ENCODE measurements at regions not wholly inside any gene's neighbourhood (a gene's known extent, or its start where the extent isn't known, plus 50 kb on each side); places are given as distances from the start of the nearest gene placed in this dataset.

DNA sequence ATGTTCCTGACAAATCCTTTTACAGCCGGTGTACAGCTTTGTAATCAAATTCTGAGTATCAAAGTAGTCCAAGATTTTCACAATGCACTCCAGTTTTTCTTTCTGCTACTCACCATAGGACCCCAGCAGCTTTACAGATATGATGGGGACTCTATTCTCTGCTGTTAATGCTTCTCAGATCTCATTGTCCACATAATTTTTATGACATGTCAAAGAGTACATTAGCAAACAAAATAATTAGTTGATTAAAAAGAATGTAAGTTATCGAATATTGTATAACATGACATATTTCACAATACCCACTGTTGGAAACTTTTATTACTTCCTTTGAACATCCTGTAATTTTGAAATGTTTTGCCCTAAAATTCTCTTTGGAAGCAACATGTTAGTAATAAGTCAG lies 81.4 kb upstream of the KIAA1217 start:
- no peak overlapping the region for H4K91ac ChIP-seq (ENCODE audit: low read depth, low read length)
- H3K9me3 ChIP-seq (ENCODE audit: insufficient read depth, low read depth, low read length): no peaks in the 10 kb centered on the region
- no peaks in the 10 kb centered on the region for H3K79me1 ChIP-seq (ENCODE audit: low read length)
- H4K12ac ChIP-seq (ENCODE audit: low read depth, low read length): no peak overlapping the region
- H3K79me2 ChIP-seq (ENCODE audit: control insufficient read depth, insufficient read depth, low read length, poor library complexity): no peaks in the 10 kb centered on the region
- no peak overlapping the region for H3K14ac ChIP-seq (ENCODE audit: low read length)
- no peak overlapping the region for H2BK5ac ChIP-seq (ENCODE audit: low read depth, low read length, poor library complexity)
- no peak overlapping the region for H3K4me2 ChIP-seq (ENCODE audit: low read length)
- no peak overlapping the region for H3K4me3 ChIP-seq (ENCODE audit: low read depth, low read length)
- no peak overlapping the region for H2BK120ac ChIP-seq (ENCODE audit: insufficient read depth, low read length, poor library complexity)
- no peak for DNase-seq
- H3K36me3 ChIP-seq (ENCODE audit: control insufficient read depth in 1 of 2, insufficient read depth in 2 of 2, low read length in 2 of 2): no peaks in the 10 kb centered on the region
- H3K4me1 ChIP-seq (ENCODE audit: control insufficient read depth in 1 of 2, insufficient read depth in 2 of 2, low read length in 2 of 2): no peaks in the 10 kb centered on the region
- no peak overlapping the region for H3K27ac ChIP-seq (ENCODE audit: low read depth, low read length)
- no peak overlapping the region for H3K4ac ChIP-seq (ENCODE audit: low read depth, low read length)
- no peak overlapping the region for H4K8ac ChIP-seq (ENCODE audit: low read depth, low read length)
- H3K18ac ChIP-seq (ENCODE audit: low read length): no peak overlapping the region
- no peak overlapping the region for H3K9ac ChIP-seq (ENCODE audit: low read length)
- no peak overlapping the region for H3K23ac ChIP-seq (ENCODE audit: low read length)
- H3K27me3 ChIP-seq (ENCODE audit: insufficient read depth, low read length): no peaks in the 10 kb centered on the region
- no peak overlapping the region for H2AFZ ChIP-seq (ENCODE audit: insufficient read depth, low read length, poor library complexity)
- H2BK12ac ChIP-seq (ENCODE audit: low read length): no peak overlapping the region
- H2AK5ac ChIP-seq (ENCODE audit: low read length): no peak overlapping the region
- no CpG with 5 or more reads among the region's 2 CpGs for WGBS (ENCODE audit: extremely low coverage, insufficient coverage, insufficient read length)

GRCh38 chr10:24128066-24128730 lies 80.7 kb upstream of the KIAA1217 start:
- no peaks in the 10 kb centered on the region for H3K4me1 ChIP-seq (ENCODE audit: control insufficient read depth in 1 of 2, insufficient read depth in 2 of 2, low read length in 2 of 2)
- H3K23ac ChIP-seq (ENCODE audit: low read length): no peak overlapping the region
- H3K9ac ChIP-seq (ENCODE audit: low read length): no peak overlapping the region
- H3K79me2 ChIP-seq (ENCODE audit: control insufficient read depth, insufficient read depth, low read length, poor library complexity): no peaks in the 10 kb centered on the region
- H2BK12ac ChIP-seq (ENCODE audit: low read length): no peak overlapping the region
- H2AFZ ChIP-seq (ENCODE audit: insufficient read depth, low read length, poor library complexity): no peak overlapping the region
- H4K12ac ChIP-seq (ENCODE audit: low read depth, low read length): no peak overlapping the region
- no peak overlapping the region for H4K8ac ChIP-seq (ENCODE audit: low read depth, low read length)
- no peak overlapping the region for H3K14ac ChIP-seq (ENCODE audit: low read length)
- H3K36me3 ChIP-seq (ENCODE audit: control insufficient read depth in 1 of 2, insufficient read depth in 2 of 2, low read length in 2 of 2): no peaks in the 10 kb centered on the region
- H3K4me2 ChIP-seq (ENCODE audit: low read length): no peak overlapping the region
- H2BK120ac ChIP-seq (ENCODE audit: insufficient read depth, low read length, poor library complexity): no peak overlapping the region
- no peak overlapping the region for H3K4ac ChIP-seq (ENCODE audit: low read depth, low read length)
- no peak overlapping the region for H2BK5ac ChIP-seq (ENCODE audit: low read depth, low read length, poor library complexity)
- H3K4me3 ChIP-seq (ENCODE audit: low read depth, low read length): no peak overlapping the region
- no peaks in the 10 kb centered on the region for H3K27me3 ChIP-seq (ENCODE audit: insufficient read depth, low read length)
- no peak overlapping the region for H3K27ac ChIP-seq (ENCODE audit: low read depth, low read length)
- no peak overlapping the region for H3K18ac ChIP-seq (ENCODE audit: low read length)
- no peaks in the 10 kb centered on the region for H3K9me3 ChIP-seq (ENCODE audit: insufficient read depth, low read depth, low read length)
- H3K79me1 ChIP-seq (ENCODE audit: low read length): no peaks in the 10 kb centered on the region
- no peak overlapping the region for H4K91ac ChIP-seq (ENCODE audit: low read depth, low read length)
- H2AK5ac ChIP-seq (ENCODE audit: low read length): no peak overlapping the region
- DNase-seq: no peak
- whole genome bisulfite sequencing (ENCODE audit: extremely low coverage, insufficient coverage, insufficient read length): no CpG with 5 or more reads among the region's 9 CpGs

GRCh38 chr10:24132741-24133140 lies 76.2 kb upstream of the KIAA1217 start:
- Histone ChIP-seq H3K4me1 (ENCODE audit: control insufficient read depth in 1 of 2, insufficient read depth in 2 of 2, low read length in 2 of 2) (no peaks in the 10 kb centered on the region), H3K4ac (ENCODE audit: low read depth, low read length) (no peak overlapping the region), H2AFZ (ENCODE audit: insufficient read depth, low read length, poor library complexity) (no peak overlapping the region), H3K79me2 (ENCODE audit: control insufficient read depth, insufficient read depth, low read length, poor library complexity) (no peaks in the 10 kb centered on the region), H3K4me3 (ENCODE audit: low read depth, low read length) (no peak overlapping the region), H4K12ac (ENCODE audit: low read depth, low read length) (no peak overlapping the region), H3K18ac (ENCODE audit: low read length) (no peak overlapping the region), H4K91ac (ENCODE audit: low read depth, low read length) (no peak overlapping the region), H2BK120ac (ENCODE audit: insufficient read depth, low read length, poor library complexity) (no peak overlapping the region), H3K27ac (ENCODE audit: low read depth, low read length) (no peak overlapping the region), H2BK5ac (ENCODE audit: low read depth, low read length, poor library complexity) (no peak overlapping the region), H3K9ac (ENCODE audit: low read length) (no peak overlapping the region), H3K79me1 (ENCODE audit: low read length) (no peaks in the 10 kb centered on the region), H2BK12ac (ENCODE audit: low read length) (no peak overlapping the region), H4K8ac (ENCODE audit: low read depth, low read length) (no peak overlapping the region), H3K14ac (ENCODE audit: low read length) (no peak overlapping the region), H3K27me3 (ENCODE audit: insufficient read depth, low read length) (no peaks in the 10 kb centered on the region), H3K36me3 (ENCODE audit: control insufficient read depth in 1 of 2, insufficient read depth in 2 of 2, low read length in 2 of 2) (no peaks in the 10 kb centered on the region), H3K9me3 (ENCODE audit: insufficient read depth, low read depth, low read length) (no peaks in the 10 kb centered on the region), H3K4me2 (ENCODE audit: low read length) (no peak overlapping the region), H2AK5ac (ENCODE audit: low read length) (no peak overlapping the region), H3K23ac (ENCODE audit: low read length) (no peak overlapping the region)
- no peak for DNase-seq
- WGBS (ENCODE audit: extremely low coverage, insufficient coverage, insufficient read length): no CpG with 5 or more reads among the region's 3 CpGs

DNA sequence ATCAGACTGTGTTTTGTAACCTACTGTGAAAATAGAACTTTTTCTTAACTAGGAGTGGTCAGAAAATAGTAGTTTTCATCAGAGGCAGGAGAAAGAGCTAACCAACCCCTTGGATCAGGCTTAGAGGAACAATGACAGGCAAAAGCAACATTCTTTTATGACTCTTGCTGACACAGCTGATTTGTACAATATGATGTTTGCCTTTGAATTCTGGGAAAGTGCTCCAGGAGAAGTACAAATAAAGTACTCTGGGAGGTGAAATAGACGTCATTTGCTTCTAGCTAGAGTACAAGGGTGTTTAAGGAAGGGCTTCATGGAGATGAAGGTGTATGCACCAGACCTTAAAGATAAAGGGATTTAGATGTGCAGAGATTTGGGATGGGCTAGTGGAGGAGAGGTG lies 75.1 kb upstream of the KIAA1217 start:
- DNase-seq: no peak
- no peak overlapping the region for H2BK5ac ChIP-seq (ENCODE audit: low read depth, low read length, poor library complexity)
- no CpG with 5 or more reads among the region's 1 CpG for WGBS (ENCODE audit: extremely low coverage, insufficient coverage, insufficient read length)
- H3K27me3 ChIP-seq (ENCODE audit: insufficient read depth, low read length): no peaks in the 10 kb centered on the region
- no peak overlapping the region for H2BK120ac ChIP-seq (ENCODE audit: insufficient read depth, low read length, poor library complexity)
- no peak overlapping the region for H2AFZ ChIP-seq (ENCODE audit: insufficient read depth, low read length, poor library complexity)
- no peak overlapping the region for H3K14ac ChIP-seq (ENCODE audit: low read length)
- no peaks in the 10 kb centered on the region for H3K36me3 ChIP-seq (ENCODE audit: control insufficient read depth in 1 of 2, insufficient read depth in 2 of 2, low read length in 2 of 2)
- no peak overlapping the region for H4K8ac ChIP-seq (ENCODE audit: low read depth, low read length)
- H3K4ac ChIP-seq (ENCODE audit: low read depth, low read length): no peak overlapping the region
- H2BK12ac ChIP-seq (ENCODE audit: low read length): no peak overlapping the region
- no peak overlapping the region for H3K4me2 ChIP-seq (ENCODE audit: low read length)
- H3K4me1 ChIP-seq (ENCODE audit: control insufficient read depth in 1 of 2, insufficient read depth in 2 of 2, low read length in 2 of 2): no peaks in the 10 kb centered on the region
- no peaks in the 10 kb centered on the region for H3K79me2 ChIP-seq (ENCODE audit: control insufficient read depth, insufficient read depth, low read length, poor library complexity)
- H4K91ac ChIP-seq (ENCODE audit: low read depth, low read length): no peak overlapping the region
- no peak overlapping the region for H3K9ac ChIP-seq (ENCODE audit: low read length)
- H3K23ac ChIP-seq (ENCODE audit: low read length): no peak overlapping the region
- H3K27ac ChIP-seq (ENCODE audit: low read depth, low read length): no peak overlapping the region
- H2AK5ac ChIP-seq (ENCODE audit: low read length): no peak overlapping the region
- H3K4me3 ChIP-seq (ENCODE audit: low read depth, low read length): no peak overlapping the region
- H4K12ac ChIP-seq (ENCODE audit: low read depth, low read length): no peak overlapping the region
- no peaks in the 10 kb centered on the region for H3K79me1 ChIP-seq (ENCODE audit: low read length)
- no peak overlapping the region for H3K18ac ChIP-seq (ENCODE audit: low read length)
- H3K9me3 ChIP-seq (ENCODE audit: insufficient read depth, low read depth, low read length): no peaks in the 10 kb centered on the region

All from trophoblast cell (in vitro differentiated cells and primary cell).